HL-60 (cell line): ENCODE measurements at regions not wholly inside any gene's neighbourhood (a gene's known extent, or its start where the extent isn't known, plus 50 kb on each side); places are given as distances from the start of the nearest gene placed in this dataset.

Source experiments
- DNase-seq, 2 experiments: peaks; one replicate each; pipeline ENCODE4 v3.0.0-alpha.2; 2010 to 2020; ENCODE audit warnings: low read depth in 1 of 2, low spot score in 1 of 2
- H3K27ac ChIP-seq: fragments of 250-450 bp; sonication (Bioruptor Pico); replicated peaks from 2 replicates; pipeline ENCODE4 v1.5.1; 2020; ENCODE audit warnings: mild to moderate bottlenecking, moderate library complexity
- H3K27me3 ChIP-seq: fragments of 250-450 bp; sonication (Bioruptor Pico); 2 replicates; pipeline ENCODE4 v1.5.1; 2021; ENCODE audit warnings: mild to moderate bottlenecking, moderate library complexity; ENCODE audit not compliant: insufficient read depth, poor library complexity, severe bottlenecking
- H3K4me3 ChIP-seq: replicated peaks from 2 replicates; pipeline ENCODE4 v1.5.1; 2011; ENCODE audit warnings: mild to moderate bottlenecking, control low read depth, low read length; ENCODE audit not compliant: insufficient read depth
- GABPA ChIP-seq: IDR thresholded peaks from 2 replicates; pipeline ENCODE4 v1.6.1; 2012; ENCODE audit warnings: low read depth
- POLR2AphosphoS5 ChIP-seq: IDR thresholded peaks from 2 replicates; pipeline ENCODE4 v1.6.1; 2012; ENCODE audit warnings: low read depth
- SPI1 ChIP-seq: IDR thresholded peaks from 2 replicates; pipeline ENCODE4 v1.6.1; 2012; ENCODE audit warnings: low read depth, mild to moderate bottlenecking, borderline replicate concordance
- TF ChIP-seq, protein P1 (sequence below): IDR thresholded peaks from one replicate; pipeline ENCODE4 v1.5.1; 2011; ENCODE audit warnings: low read length, control low read depth, inconsistent platforms; ENCODE audit not compliant: insufficient read depth
- TF ChIP-seq, protein P2 (sequence below): IDR thresholded peaks from 2 replicates; pipeline ENCODE4 v1.6.1; 2012; ENCODE audit warnings: low read depth; ENCODE audit not compliant: insufficient replicate concordance

DNA sequence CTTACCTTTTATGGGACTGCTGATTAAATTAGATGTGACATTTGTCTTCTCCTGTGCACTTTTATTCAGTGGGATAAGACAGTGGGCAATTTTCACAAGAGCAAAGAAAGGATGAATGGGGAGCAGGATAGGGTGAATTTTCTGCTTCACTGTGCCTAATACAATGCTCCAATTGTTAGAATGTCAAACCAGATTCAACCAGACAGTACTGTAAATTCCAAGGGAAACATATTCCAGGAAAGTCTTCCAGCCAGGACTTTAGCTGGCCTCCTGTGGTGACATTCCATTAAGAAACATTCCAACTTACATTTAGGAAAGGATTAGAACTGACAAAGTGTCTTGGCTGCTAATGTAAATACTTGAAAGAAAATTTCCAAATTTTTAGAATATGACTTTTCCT, 100.1 kb upstream of the PROK2 start:
- TF ChIP-seq, protein P1, sequence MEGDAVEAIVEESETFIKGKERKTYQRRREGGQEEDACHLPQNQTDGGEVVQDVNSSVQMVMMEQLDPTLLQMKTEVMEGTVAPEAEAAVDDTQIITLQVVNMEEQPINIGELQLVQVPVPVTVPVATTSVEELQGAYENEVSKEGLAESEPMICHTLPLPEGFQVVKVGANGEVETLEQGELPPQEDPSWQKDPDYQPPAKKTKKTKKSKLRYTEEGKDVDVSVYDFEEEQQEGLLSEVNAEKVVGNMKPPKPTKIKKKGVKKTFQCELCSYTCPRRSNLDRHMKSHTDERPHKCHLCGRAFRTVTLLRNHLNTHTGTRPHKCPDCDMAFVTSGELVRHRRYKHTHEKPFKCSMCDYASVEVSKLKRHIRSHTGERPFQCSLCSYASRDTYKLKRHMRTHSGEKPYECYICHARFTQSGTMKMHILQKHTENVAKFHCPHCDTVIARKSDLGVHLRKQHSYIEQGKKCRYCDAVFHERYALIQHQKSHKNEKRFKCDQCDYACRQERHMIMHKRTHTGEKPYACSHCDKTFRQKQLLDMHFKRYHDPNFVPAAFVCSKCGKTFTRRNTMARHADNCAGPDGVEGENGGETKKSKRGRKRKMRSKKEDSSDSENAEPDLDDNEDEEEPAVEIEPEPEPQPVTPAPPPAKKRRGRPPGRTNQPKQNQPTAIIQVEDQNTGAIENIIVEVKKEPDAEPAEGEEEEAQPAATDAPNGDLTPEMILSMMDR, result no peak
- TF ChIP-seq GABPA (no peak), POLR2AphosphoS5 (no peak), SPI1 (no peak)
- TF ChIP-seq, protein P2, sequence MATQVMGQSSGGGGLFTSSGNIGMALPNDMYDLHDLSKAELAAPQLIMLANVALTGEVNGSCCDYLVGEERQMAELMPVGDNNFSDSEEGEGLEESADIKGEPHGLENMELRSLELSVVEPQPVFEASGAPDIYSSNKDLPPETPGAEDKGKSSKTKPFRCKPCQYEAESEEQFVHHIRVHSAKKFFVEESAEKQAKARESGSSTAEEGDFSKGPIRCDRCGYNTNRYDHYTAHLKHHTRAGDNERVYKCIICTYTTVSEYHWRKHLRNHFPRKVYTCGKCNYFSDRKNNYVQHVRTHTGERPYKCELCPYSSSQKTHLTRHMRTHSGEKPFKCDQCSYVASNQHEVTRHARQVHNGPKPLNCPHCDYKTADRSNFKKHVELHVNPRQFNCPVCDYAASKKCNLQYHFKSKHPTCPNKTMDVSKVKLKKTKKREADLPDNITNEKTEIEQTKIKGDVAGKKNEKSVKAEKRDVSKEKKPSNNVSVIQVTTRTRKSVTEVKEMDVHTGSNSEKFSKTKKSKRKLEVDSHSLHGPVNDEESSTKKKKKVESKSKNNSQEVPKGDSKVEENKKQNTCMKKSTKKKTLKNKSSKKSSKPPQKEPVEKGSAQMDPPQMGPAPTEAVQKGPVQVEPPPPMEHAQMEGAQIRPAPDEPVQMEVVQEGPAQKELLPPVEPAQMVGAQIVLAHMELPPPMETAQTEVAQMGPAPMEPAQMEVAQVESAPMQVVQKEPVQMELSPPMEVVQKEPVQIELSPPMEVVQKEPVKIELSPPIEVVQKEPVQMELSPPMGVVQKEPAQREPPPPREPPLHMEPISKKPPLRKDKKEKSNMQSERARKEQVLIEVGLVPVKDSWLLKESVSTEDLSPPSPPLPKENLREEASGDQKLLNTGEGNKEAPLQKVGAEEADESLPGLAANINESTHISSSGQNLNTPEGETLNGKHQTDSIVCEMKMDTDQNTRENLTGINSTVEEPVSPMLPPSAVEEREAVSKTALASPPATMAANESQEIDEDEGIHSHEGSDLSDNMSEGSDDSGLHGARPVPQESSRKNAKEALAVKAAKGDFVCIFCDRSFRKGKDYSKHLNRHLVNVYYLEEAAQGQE, result no peak
- no peak overlapping the region for H3K4me3 ChIP-seq
- H3K27ac ChIP-seq, result no peak overlapping the region
- H3K27me3 ChIP-seq, result no peaks in the 10 kb centered on the region
- DNase-seq, result no peak

DNA sequence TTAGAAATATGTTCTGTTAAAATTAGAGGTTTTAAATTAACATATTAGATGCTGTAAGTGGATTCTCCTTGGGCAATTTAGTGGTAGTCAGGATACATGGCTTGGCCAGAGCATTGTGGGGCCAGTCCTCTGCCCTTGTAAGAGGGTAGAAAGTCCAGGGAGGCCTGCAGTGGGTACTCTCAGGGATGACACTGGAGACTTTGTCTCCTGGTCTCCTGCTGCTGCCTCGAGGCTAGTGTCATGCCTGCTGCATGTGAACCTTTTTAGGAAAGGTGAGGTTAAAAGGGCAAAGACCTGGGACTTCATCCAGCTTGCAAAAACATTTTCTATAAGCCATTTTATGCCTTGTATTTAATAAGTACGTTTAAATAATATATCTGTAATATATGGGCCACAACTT, 96.8 kb upstream of the PROK2 start:
- TF ChIP-seq POLR2AphosphoS5, result no peak
- TF ChIP-seq, protein P1, result no peak
- TF ChIP-seq, protein P2, result no peak
- TF ChIP-seq GABPA, result no peak
- no peak for TF ChIP-seq SPI1
- no peak for DNase-seq
- Histone ChIP-seq H3K27me3 (no peaks in the 10 kb centered on the region), H3K27ac (no peak overlapping the region), H3K4me3 (no peak overlapping the region)

DNA sequence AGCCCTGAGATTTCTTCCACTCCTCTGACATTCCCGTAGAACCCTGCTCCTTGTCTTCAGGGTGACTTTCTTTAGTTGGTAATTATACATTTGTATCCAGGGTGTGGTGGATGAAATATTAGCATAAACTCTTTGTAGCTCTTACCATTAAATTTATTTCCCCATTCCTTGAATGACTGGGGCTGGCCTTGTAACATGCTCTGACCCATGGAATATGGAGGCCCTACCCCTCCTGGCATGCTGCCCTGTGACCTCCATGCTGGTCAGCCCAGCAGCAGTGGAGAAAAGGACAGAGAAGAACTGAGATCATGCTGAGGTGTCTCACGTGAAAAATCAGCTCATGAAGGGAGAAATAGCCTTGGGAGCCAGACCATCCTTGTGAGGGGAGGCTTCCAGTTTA, 96.1 kb upstream of the PROK2 start:
- H3K27ac ChIP-seq, result no peak overlapping the region
- DNase-seq, result no peak
- no peak overlapping the region for H3K4me3 ChIP-seq
- no peaks in the 10 kb centered on the region for H3K27me3 ChIP-seq
- TF ChIP-seq SPI1 (no peak), POLR2AphosphoS5 (no peak), GABPA (no peak)
- TF ChIP-seq, protein P1, result no peak
- TF ChIP-seq, protein P2, result no peak
